ENCODE measurements at regions not wholly inside any gene's neighbourhood (a gene's known extent, or its start where the extent isn't known, plus 50 kb on each side); places are given as distances from the start of the nearest gene placed in this dataset.
A peak's percentile ranks its signal among the peaks of the same experiment; 100 is the strongest.

DNA sequence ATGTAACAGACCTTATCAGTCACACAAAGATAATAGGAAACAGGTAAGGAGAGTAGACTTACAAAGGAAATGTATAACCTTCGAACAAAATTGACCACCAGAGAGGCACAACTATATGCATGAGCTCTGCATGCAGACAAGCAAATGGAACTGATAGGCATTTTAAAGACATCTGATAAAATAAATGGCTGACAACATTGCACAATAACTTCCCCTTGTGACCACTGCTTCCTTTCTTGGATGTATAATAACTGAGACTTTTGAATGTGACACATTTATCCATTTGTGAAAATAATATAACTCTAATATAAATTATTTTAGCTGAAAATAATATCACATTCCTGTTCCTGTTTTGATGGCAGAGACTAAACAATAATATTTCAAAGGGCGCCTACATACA, 654.2 kb upstream of the STEAP1 start:
- H3K4me3 ChIP-seq: no peak overlapping the region
- intact Hi-C loops (cut with DNase I; ENCODE audit: low total_unique reads): no loop called here
- H3K36me3 ChIP-seq: no peaks in the 10 kb centered on the region
- no peak for DNase-seq
- no peaks in the 10 kb centered on the region for H3K4me1 ChIP-seq
- no peak for TF ChIP-seq POLR2A (IDR thresholded peaks at IDR 0.05)
- TF ChIP-seq EP300 (IDR thresholded peaks at IDR 0.05): no peak
- no peak for TF ChIP-seq POLR2AphosphoS5 (IDR thresholded peaks at IDR 0.05)
- TF ChIP-seq CTCF (IDR thresholded peaks at IDR 0.05): no peak
- H3K27ac ChIP-seq: no peak overlapping the region
- H3K9me3 ChIP-seq: no peaks in the 10 kb centered on the region
- no peaks in the 10 kb centered on the region for H3K27me3 ChIP-seq
- 59 to 88% (median 73%) methylated on average over 2 of the region's 2 CpGs for WGBS, 5 donors

DNA sequence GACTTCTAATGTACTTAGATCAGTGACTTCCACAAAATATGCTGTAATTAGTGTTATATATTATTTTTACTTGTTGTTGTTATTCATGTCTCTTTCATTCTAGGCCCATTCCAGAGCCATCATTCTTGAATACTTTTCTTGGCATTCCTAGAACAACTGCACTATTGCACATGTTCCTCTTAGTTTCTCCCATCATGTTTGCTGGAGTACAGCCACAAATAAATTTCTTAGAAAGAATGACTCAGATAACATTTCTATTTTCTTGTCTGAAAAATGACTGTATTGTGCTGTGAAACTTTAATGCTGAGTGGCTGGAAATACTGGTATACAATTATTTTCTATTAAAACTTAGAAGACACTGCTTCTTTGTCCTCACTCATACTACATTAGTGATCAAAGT, 651.0 kb upstream of the STEAP1 start:
- TF ChIP-seq POLR2A (IDR thresholded peaks at IDR 0.05): no peak
- TF ChIP-seq POLR2AphosphoS5 (IDR thresholded peaks at IDR 0.05): no peak
- no peak for TF ChIP-seq CTCF (IDR thresholded peaks at IDR 0.05)
- no peak for TF ChIP-seq EP300 (IDR thresholded peaks at IDR 0.05)
- no peaks in the 10 kb centered on the region for H3K36me3 ChIP-seq
- no peaks in the 10 kb centered on the region for H3K27me3 ChIP-seq
- H3K27ac ChIP-seq: no peak overlapping the region
- H3K4me3 ChIP-seq: no peak overlapping the region
- no peaks in the 10 kb centered on the region for H3K4me1 ChIP-seq
- intact Hi-C loops (cut with DNase I; ENCODE audit: low total_unique reads): no loop called here
- no peaks in the 10 kb centered on the region for H3K9me3 ChIP-seq
- DNase-seq: peak in 1 of 2 donors; percentile 28

GRCh38 chr7:89507034-89507433, 647.2 kb upstream of the STEAP1 start:
- no peaks in the 10 kb centered on the region for H3K4me1 ChIP-seq
- H3K27me3 ChIP-seq: no peaks in the 10 kb centered on the region
- no peaks in the 10 kb centered on the region for H3K36me3 ChIP-seq
- no peaks in the 10 kb centered on the region for H3K9me3 ChIP-seq
- TF ChIP-seq CTCF (IDR thresholded peaks at IDR 0.05) (no peak), EP300 (IDR thresholded peaks at IDR 0.05) (no peak), POLR2AphosphoS5 (IDR thresholded peaks at IDR 0.05) (no peak), POLR2A (IDR thresholded peaks at IDR 0.05) (no peak)
- no peak for DNase-seq
- WGBS, 5 donors: 79 to 91% (median 82%) methylated on average over 3 of the region's 3 CpGs
- no peak overlapping the region for H3K4me3 ChIP-seq
- H3K27ac ChIP-seq: no peak overlapping the region
- intact Hi-C loops (cut with DNase I; ENCODE audit: low total_unique reads): no loop called here

DNA sequence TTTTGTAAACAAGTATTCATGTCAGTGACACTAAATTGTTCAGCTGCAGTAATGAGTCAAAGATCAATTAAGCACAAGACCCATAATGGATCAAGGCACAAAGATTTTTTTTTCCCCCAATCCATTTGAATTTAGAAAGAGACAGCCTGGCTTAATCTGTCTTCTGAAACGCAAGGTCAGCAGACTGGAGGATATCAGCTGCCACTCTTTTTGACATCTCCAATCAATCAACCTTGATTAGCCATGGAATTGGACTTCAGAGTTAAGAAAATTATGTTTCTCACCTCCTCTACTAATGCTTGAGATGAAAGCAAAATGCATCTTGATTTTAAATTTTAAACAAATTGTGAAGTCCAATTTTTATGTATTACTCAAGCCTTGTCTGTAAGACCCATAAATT, 642.4 kb upstream of the STEAP1 start:
- 41 to 67% (median 62%) methylated on average over 1 of the region's 1 CpG for WGBS, 5 donors

More for the DNA sequence above, 642.4 kb upstream of the STEAP1 start:
- Histone ChIP-seq H3K27ac (no peak overlapping the region), H3K27me3 (no peaks in the 10 kb centered on the region), H3K36me3 (no peaks in the 10 kb centered on the region), H3K4me3 (no peak overlapping the region), H3K4me1 (no peaks in the 10 kb centered on the region), H3K9me3 (no peaks in the 10 kb centered on the region)
- TF ChIP-seq CTCF (IDR thresholded peaks at IDR 0.05): no peak
- no peak for TF ChIP-seq POLR2AphosphoS5 (IDR thresholded peaks at IDR 0.05)
- TF ChIP-seq EP300 (IDR thresholded peaks at IDR 0.05): no peak
- no peak for TF ChIP-seq POLR2A (IDR thresholded peaks at IDR 0.05)
- peak in 1 of 2 donors; percentile 2 for DNase-seq
- intact Hi-C loops (cut with DNase I; ENCODE audit: low total_unique reads): no loop called here
